Right atrium auricular region (tissue), 2 donors: ENCODE measurements at regions not wholly inside any gene's neighbourhood (a gene's known extent, or its start where the extent isn't known, plus 50 kb on each side); places are given as distances from the start of the nearest gene placed in this dataset.

Experiments used
- DNase-seq: peaks from one replicate; pipeline ENCODE4 v3.0.0-alpha.2; 2019; ENCODE audit warnings: low spot score
- H3K27ac ChIP-seq, 2 donors: fragments of 200-600 bp; sonication (generic); 1 replicate in 1 of 2; 2 replicates in 1 of 2; pipeline ENCODE4 v1.5.1; 2016 to 2019
- H3K27me3 ChIP-seq, 2 donors: fragments of 200-600 bp; sonication (generic); one replicate each; pipeline versions ENCODE4 v1.5.1 to v1.6.0; 2017 to 2019
- H3K36me3 ChIP-seq: fragments of 200-600 bp; sonication (generic); one replicate; pipeline ENCODE4 v1.5.1; 2016
- H3K4me1 ChIP-seq, 2 donors: fragments of 200-600 bp; sonication (generic); one replicate each; pipeline versions ENCODE4 v1.5.1 to v1.6.0; 2017 to 2019
- H3K4me3 ChIP-seq, 2 donors: fragments of 200-600 bp; sonication (generic); 1 replicate in 1 of 2; 2 replicates in 1 of 2; pipeline ENCODE4 v1.5.1; 2017 to 2019; ENCODE audit warnings: mild to moderate bottlenecking in 1 of 2, moderate library complexity in 1 of 2
- H3K9me3 ChIP-seq, 2 donors: fragments of 200-600 bp; sonication (generic); one replicate each; pipeline ENCODE4 v1.5.1; 2019
- CTCF ChIP-seq, 2 donors: fragments of 200-600 bp; sonication (generic); IDR thresholded peaks; one replicate each; pipeline ENCODE4 v1.5.1; 2019; ENCODE audit warnings: antibody characterized with exemption in 2 of 2

DNA sequence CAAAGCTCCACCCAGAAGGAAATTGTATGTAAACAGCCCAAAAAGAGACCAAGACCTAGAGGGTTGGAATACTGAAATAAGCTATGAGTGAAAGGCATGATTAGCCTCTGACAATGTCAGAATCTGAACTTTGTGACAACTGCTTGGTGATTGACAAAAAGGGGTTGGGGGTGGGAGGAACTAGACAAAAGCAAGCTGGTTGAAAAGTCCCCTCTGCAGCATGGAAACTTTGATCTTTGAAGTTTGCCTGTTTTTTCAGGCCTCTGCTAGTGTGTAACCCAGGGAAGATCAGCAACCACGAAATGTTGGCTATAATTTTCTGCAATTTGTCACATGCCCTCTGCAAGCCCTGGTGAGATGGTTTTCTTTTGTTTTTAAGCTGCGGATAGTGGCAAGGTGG is 104.8 kb upstream of the SLC25A13 start:
- no peak for DNase-seq
- no peaks in the 10 kb centered on the region for H3K9me3 ChIP-seq
- no peaks in the 10 kb centered on the region for H3K4me1 ChIP-seq
- H3K27ac ChIP-seq: no peak overlapping the region
- no peak overlapping the region for H3K4me3 ChIP-seq
- H3K36me3 ChIP-seq: no peaks in the 10 kb centered on the region
- TF ChIP-seq CTCF (IDR thresholded peaks at IDR 0.05): no peak
- no peaks in the 10 kb centered on the region for H3K27me3 ChIP-seq

- no peak for DNase-seq
- Histone ChIP-seq H3K4me1 (no peaks in the 10 kb centered on the region), H3K36me3 (no peaks in the 10 kb centered on the region), H3K27ac (no peak overlapping the region), H3K27me3 (no peaks in the 10 kb centered on the region), H3K9me3 (no peaks in the 10 kb centered on the region), H3K4me3 (no peak overlapping the region)
- TF ChIP-seq CTCF (IDR thresholded peaks at IDR 0.05): no peak
Observed at GRCh38 chr7:96426027-96426426, 104.1 kb upstream of the SLC25A13 start.

DNA sequence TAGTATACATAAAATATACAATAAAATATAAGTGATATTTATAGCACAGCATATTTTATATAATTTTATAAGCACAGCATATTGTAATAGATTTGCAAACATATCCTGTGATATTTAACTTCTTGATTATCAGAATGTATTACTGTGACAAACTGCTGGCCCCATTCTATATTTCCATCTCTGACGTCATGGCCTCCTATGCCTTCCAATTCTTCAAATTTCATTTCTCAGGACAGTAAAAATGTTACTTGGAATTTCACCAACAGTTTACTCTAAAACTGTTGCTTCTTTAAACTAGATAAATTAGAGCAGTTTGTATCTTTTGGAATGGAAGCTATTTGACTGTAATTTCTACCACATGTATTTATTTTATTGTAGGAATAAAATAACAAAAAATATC is 102.5 kb upstream of the SLC25A13 start:
- Histone ChIP-seq H3K4me3 (no peak overlapping the region), H3K9me3 (no peaks in the 10 kb centered on the region), H3K27ac (no peak overlapping the region), H3K36me3 (no peaks in the 10 kb centered on the region), H3K4me1 (no peaks in the 10 kb centered on the region), H3K27me3 (no peaks in the 10 kb centered on the region)
- no peak for TF ChIP-seq CTCF (IDR thresholded peaks at IDR 0.05)
- DNase-seq: no peak

GRCh38 chr7:96422388-96422787 is 100.5 kb upstream of the SLC25A13 start:
- TF ChIP-seq CTCF (IDR thresholded peaks at IDR 0.05): no peak

DNA sequence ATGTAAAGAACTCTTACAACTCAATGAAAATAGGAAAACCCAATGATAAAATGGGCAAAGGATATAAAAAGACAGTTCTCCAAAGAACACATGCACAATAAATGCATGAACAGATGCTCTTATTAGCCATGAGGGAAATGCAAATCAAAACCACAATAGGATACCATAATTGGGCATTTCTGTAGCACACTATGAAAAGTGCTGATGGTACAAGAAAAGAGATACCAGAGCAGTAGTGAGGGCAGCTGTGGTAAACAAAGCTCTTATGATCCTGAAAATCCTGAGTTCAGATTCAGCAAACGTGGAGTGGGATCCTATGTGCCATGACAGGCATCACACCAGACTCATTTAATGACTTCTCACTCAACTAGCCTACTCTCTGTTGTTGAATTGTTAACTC is 96.7 kb upstream of the SLC25A13 start:
- Histone ChIP-seq H3K27ac (no peak overlapping the region), H3K9me3 (no peaks in the 10 kb centered on the region), H3K36me3 (no peaks in the 10 kb centered on the region), H3K4me3 (no peak overlapping the region), H3K4me1 (no peaks in the 10 kb centered on the region), H3K27me3 (no peaks in the 10 kb centered on the region)
- TF ChIP-seq CTCF (IDR thresholded peaks at IDR 0.05): no peak
- DNase-seq: no peak

More at GRCh38 chr7:96422388-96422787, 100.5 kb upstream of the SLC25A13 start:
- no peak for DNase-seq
- Histone ChIP-seq H3K36me3 (no peaks in the 10 kb centered on the region), H3K4me3 (no peak overlapping the region), H3K4me1 (no peaks in the 10 kb centered on the region), H3K9me3 (no peaks in the 10 kb centered on the region), H3K27ac (no peak overlapping the region), H3K27me3 (no peaks in the 10 kb centered on the region)

- no peaks in the 10 kb centered on the region for H3K27me3 ChIP-seq
- H3K27ac ChIP-seq: no peak overlapping the region
- no peaks in the 10 kb centered on the region for H3K36me3 ChIP-seq
- no peaks in the 10 kb centered on the region for H3K4me1 ChIP-seq
- DNase-seq: no peak
- TF ChIP-seq CTCF (IDR thresholded peaks at IDR 0.05): no peak
- H3K4me3 ChIP-seq: no peak overlapping the region
- H3K9me3 ChIP-seq: no peaks in the 10 kb centered on the region
Observed at GRCh38 chr7:96417784-96418183, 95.9 kb upstream of the SLC25A13 start.
